Liver (tissue), 3 donors: ENCODE measurements at regions not wholly inside any gene's neighbourhood (a gene's known extent, or its start where the extent isn't known, plus 50 kb on each side); places are given as distances from the start of the nearest gene placed in this dataset.

Experiments used
- CTCF ChIP-seq: fragments of 150-350 bp; IDR thresholded peaks from 2 replicates; pipeline ENCODE4 v1.5.1; 2017; ENCODE audit warnings: improper control_type of control experiment, low read depth, low read length; ENCODE audit not compliant: missing input control
- EGR1 ChIP-seq, 2 donors: IDR thresholded peaks; 2 replicates each; pipeline ENCODE4 v1.6.1; 2016 to 2018; ENCODE audit warnings: antibody characterized with exemption in 2 of 2, low read depth in 2 of 2
- FOXA2 ChIP-seq: IDR thresholded peaks from 2 replicates; pipeline ENCODE4 v1.6.1; 2016; ENCODE audit warnings: antibody characterized with exemption
- GABPA ChIP-seq, 2 donors: IDR thresholded peaks in 1 of 2; conservative IDR thresholded peaks in 1 of 2; 2 replicates each; pipeline ENCODE4 v1.6.1; 2016; ENCODE audit warnings: antibody characterized with exemption in 2 of 2, mild to moderate bottlenecking in 1 of 2, moderate library complexity in 1 of 2
- JUND ChIP-seq, 2 donors: IDR thresholded peaks; 2 replicates each; pipeline ENCODE4 v1.6.1; 2016; ENCODE audit warnings: antibody characterized with exemption in 2 of 2
- RAD21 ChIP-seq, 2 donors: IDR thresholded peaks; 2 replicates each; pipeline ENCODE4 v1.6.1; 2016; ENCODE audit warnings: antibody characterized with exemption in 2 of 2, mild to moderate bottlenecking in 2 of 2
- SP1 ChIP-seq: IDR thresholded peaks from 2 replicates; pipeline ENCODE4 v1.6.1; 2018; ENCODE audit warnings: antibody characterized with exemption, mild to moderate bottlenecking
- TAF1 ChIP-seq: conservative IDR thresholded peaks from 2 replicates; pipeline ENCODE4 v1.6.1; 2016; ENCODE audit warnings: antibody characterized with exemption, mild to moderate bottlenecking
- YY1 ChIP-seq: IDR thresholded peaks from 2 replicates; pipeline ENCODE4 v1.6.1; 2016; ENCODE audit warnings: antibody characterized with exemption, mild to moderate bottlenecking
- ZBTB33 ChIP-seq: IDR thresholded peaks from 2 replicates; pipeline ENCODE4 v1.6.1; 2016; ENCODE audit warnings: antibody characterized with exemption
- TF ChIP-seq, protein P1 (sequence below): IDR thresholded peaks from 2 replicates; pipeline ENCODE4 v1.6.1; 2016; ENCODE audit warnings: antibody characterized with exemption, mild to moderate bottlenecking
- TF ChIP-seq, protein P2 (sequence below): IDR thresholded peaks from 2 replicates; pipeline ENCODE4 v1.6.1; 2016; ENCODE audit warnings: antibody characterized with exemption
- donor health status: healthy.
- donor health status: healthy.

DNA sequence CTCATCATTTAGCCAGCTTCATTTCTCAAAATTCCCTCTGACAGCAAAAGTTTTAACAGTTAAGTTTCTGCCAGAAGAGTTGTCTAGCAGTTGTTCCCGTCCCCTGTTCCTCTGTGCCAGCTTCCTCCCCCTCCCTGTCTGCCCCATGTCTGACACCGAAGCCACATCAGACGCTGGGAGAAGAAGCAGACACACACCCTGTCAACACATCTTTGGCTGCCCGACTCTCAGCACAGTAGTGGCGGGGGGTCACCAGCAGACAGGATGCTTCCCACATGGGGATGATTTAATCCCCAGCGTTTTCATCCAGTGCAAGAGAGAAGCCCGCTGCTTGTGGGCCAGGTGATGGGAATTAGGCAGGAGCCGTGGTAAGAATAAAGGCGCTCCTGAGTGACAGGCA, 379.4 kb upstream of the RUNX1 start:
- no peak for TF ChIP-seq GABPA (IDR thresholded peaks at IDR 0.05 in 1 of 2, conservative IDR thresholded peaks at IDR 0.05 in 1 of 2)
- TF ChIP-seq CTCF, result no peak
- no peak for TF ChIP-seq TAF1
- TF ChIP-seq, protein P1, sequence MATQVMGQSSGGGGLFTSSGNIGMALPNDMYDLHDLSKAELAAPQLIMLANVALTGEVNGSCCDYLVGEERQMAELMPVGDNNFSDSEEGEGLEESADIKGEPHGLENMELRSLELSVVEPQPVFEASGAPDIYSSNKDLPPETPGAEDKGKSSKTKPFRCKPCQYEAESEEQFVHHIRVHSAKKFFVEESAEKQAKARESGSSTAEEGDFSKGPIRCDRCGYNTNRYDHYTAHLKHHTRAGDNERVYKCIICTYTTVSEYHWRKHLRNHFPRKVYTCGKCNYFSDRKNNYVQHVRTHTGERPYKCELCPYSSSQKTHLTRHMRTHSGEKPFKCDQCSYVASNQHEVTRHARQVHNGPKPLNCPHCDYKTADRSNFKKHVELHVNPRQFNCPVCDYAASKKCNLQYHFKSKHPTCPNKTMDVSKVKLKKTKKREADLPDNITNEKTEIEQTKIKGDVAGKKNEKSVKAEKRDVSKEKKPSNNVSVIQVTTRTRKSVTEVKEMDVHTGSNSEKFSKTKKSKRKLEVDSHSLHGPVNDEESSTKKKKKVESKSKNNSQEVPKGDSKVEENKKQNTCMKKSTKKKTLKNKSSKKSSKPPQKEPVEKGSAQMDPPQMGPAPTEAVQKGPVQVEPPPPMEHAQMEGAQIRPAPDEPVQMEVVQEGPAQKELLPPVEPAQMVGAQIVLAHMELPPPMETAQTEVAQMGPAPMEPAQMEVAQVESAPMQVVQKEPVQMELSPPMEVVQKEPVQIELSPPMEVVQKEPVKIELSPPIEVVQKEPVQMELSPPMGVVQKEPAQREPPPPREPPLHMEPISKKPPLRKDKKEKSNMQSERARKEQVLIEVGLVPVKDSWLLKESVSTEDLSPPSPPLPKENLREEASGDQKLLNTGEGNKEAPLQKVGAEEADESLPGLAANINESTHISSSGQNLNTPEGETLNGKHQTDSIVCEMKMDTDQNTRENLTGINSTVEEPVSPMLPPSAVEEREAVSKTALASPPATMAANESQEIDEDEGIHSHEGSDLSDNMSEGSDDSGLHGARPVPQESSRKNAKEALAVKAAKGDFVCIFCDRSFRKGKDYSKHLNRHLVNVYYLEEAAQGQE, result no peak
- TF ChIP-seq, protein P2, sequence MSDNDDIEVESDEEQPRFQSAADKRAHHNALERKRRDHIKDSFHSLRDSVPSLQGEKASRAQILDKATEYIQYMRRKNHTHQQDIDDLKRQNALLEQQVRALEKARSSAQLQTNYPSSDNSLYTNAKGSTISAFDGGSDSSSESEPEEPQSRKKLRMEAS, result no peak
- TF ChIP-seq ZBTB33, result no peak
- no peak for TF ChIP-seq YY1
- TF ChIP-seq EGR1 (IDR thresholded peaks at IDR 0.05; ENCODE audit: low read depth in 2 of 2), result no peak
- no peak for TF ChIP-seq JUND (IDR thresholded peaks at IDR 0.05)
- TF ChIP-seq FOXA2, result no peak
- no peak for TF ChIP-seq SP1
- TF ChIP-seq RAD21 (IDR thresholded peaks at IDR 0.05), result no peak
